ENCODE measurements at regions not wholly inside any gene's neighbourhood (a gene's known extent, or its start where the extent isn't known, plus 50 kb on each side); places are given as distances from the start of the nearest gene placed in this dataset.

DNA sequence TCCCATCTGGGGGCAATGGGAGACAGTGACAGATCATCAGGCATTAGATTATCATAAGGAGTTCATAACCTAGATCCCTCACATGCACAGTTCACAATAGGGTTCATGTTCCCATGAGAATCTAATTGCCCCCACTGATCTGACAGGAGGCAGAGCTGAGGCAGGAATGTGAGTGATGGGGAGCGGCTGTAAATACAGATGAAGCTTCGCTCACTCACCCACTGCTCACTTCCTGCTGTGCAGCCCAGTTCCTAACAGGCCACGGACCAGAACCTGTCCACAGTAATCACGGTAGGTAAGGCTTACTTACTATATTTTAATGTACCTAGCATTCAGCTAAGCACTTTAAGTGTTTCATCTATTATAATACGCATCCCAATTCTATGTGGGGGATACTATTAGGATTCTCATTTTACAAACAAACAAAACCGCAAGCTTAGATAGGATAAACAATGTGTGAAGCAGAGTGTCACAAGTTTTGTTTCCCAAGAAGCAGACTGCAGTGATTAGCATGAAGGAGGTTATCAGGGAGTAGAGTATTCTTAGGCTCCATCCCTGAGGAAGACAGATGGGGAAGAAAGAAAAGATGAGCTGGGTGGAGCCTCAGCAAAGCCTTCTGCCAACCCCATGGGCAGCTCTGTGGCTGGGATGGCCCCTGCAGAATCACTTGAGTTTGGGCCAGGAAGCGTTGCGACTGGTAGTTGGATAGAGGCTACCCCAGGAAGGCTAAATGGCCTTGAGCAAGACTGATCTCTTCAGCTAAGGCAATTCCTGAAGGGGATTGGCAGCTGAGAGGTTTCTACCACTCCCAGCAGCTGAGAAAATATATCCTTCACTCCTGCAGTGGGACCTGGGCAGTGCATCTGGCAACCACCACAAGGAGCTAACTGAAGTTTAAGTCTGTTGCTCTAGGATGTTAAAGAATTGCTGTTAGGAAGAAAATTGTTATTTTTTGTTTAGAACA lies 133.1 kb downstream of the MREG start:
- Histone ChIP-seq H3K36me3 (ENCODE audit: control insufficient read depth, insufficient read depth, low read length) (no peaks in the 10 kb centered on the region), H3K27ac (ENCODE audit: low read depth, low read length) (no peak overlapping the region), H3K4me3 (ENCODE audit: low read depth, low read length) (no peak overlapping the region), H3K4me1 (ENCODE audit: control insufficient read depth, insufficient read depth, low read length) (peaks cover 13% of the 10 kb centered on the region; the same call in 1 of the 2 replicates), H3K9ac (ENCODE audit: low read length) (no peak overlapping the region), H3K27me3 (ENCODE audit: control insufficient read depth, insufficient read depth, low read length) (no peaks in the 10 kb centered on the region), H3K9me3 (ENCODE audit: control insufficient read depth, insufficient read depth, low read depth, low read length) (peaks cover 23% of the 10 kb centered on the region; the same call in 1 of the 2 replicates)

GRCh38 chr2:215879331-215879730 lies 134.0 kb downstream of the MREG start:
- no peaks in the 10 kb centered on the region for H3K36me3 ChIP-seq (ENCODE audit: control insufficient read depth, insufficient read depth, low read length)
- H3K4me3 ChIP-seq (ENCODE audit: low read depth, low read length) = no peak overlapping the region
- no peak overlapping the region for H3K27ac ChIP-seq (ENCODE audit: low read depth, low read length)
- H3K9ac ChIP-seq (ENCODE audit: low read length) = no peak overlapping the region
- H3K4me1 ChIP-seq (ENCODE audit: control insufficient read depth, insufficient read depth, low read length) = peaks cover 13% of the 10 kb centered on the region; the same call in 1 of the 2 replicates
- no peaks in the 10 kb centered on the region for H3K27me3 ChIP-seq (ENCODE audit: control insufficient read depth, insufficient read depth, low read length)
- H3K9me3 ChIP-seq (ENCODE audit: control insufficient read depth, insufficient read depth, low read depth, low read length) = peaks cover 23% of the 10 kb centered on the region; the same call in 1 of the 2 replicates

DNA sequence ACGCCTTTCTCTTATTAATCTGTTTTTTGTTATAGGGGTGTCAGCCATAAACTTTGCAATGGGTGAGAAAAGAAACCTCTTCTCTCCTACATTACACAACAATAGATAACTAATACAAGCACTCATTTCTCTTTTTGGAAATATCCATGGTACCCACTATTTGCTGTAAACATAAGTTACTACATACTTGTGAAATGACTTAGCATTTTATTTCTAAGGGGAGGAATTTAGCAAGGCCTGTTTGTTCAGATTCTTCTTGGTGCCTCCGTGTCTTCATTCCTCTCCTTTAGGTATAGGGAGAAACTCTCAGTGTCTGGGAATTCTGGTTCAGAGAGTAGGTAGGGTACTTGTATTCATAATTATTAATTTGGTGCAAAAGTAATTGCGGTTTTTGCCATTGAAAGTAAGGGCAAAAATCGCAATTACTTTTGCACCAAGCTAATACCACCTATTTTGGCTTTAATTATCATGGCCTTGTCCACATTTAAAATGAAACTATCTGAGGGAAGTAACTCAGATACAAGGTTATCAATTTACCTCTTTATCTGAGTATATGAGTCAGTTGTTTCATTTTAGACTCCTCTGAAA lies 134.8 kb downstream of the MREG start:
- Histone ChIP-seq H3K27ac (ENCODE audit: low read depth, low read length) (no peak overlapping the region), H3K9me3 (ENCODE audit: control insufficient read depth, insufficient read depth, low read depth, low read length) (peaks cover 23% of the 10 kb centered on the region; the same call in 1 of the 2 replicates), H3K9ac (ENCODE audit: low read length) (no peak overlapping the region), H3K36me3 (ENCODE audit: control insufficient read depth, insufficient read depth, low read length) (no peaks in the 10 kb centered on the region), H3K27me3 (ENCODE audit: control insufficient read depth, insufficient read depth, low read length) (no peaks in the 10 kb centered on the region), H3K4me3 (ENCODE audit: low read depth, low read length) (no peak overlapping the region), H3K4me1 (ENCODE audit: control insufficient read depth, insufficient read depth, low read length) (peaks cover 13% of the 10 kb centered on the region; the same call in 1 of the 2 replicates)

GRCh38 chr2:215876937-215877238 lies 136.5 kb downstream of the MREG start:
- Histone ChIP-seq H3K4me1 (ENCODE audit: control insufficient read depth, insufficient read depth, low read length) (peaks cover 13% of the 10 kb centered on the region; the same call in 1 of the 2 replicates), H3K27ac (ENCODE audit: low read depth, low read length) (no peak overlapping the region), H3K27me3 (ENCODE audit: control insufficient read depth, insufficient read depth, low read length) (no peaks in the 10 kb centered on the region), H3K36me3 (ENCODE audit: control insufficient read depth, insufficient read depth, low read length) (no peaks in the 10 kb centered on the region), H3K9me3 (ENCODE audit: control insufficient read depth, insufficient read depth, low read depth, low read length) (peaks cover 19% of the 10 kb centered on the region; the same call in 1 of the 2 replicates), H3K9ac (ENCODE audit: low read length) (no peak overlapping the region), H3K4me3 (ENCODE audit: low read depth, low read length) (no peak overlapping the region)

GRCh38 chr2:215876139-215876936 lies 137.0 kb downstream of the MREG start:
- Histone ChIP-seq H3K9ac (ENCODE audit: low read length) (no peak overlapping the region), H3K27ac (ENCODE audit: low read depth, low read length) (no peak overlapping the region), H3K9me3 (ENCODE audit: control insufficient read depth, insufficient read depth, low read depth, low read length) (peaks cover 19% of the 10 kb centered on the region; the same call in 1 of the 2 replicates), H3K27me3 (ENCODE audit: control insufficient read depth, insufficient read depth, low read length) (no peaks in the 10 kb centered on the region), H3K4me1 (ENCODE audit: control insufficient read depth, insufficient read depth, low read length) (peaks cover 12% of the 10 kb centered on the region; the same call in 1 of the 2 replicates), H3K4me3 (ENCODE audit: low read depth, low read length) (no peak overlapping the region), H3K36me3 (ENCODE audit: control insufficient read depth, insufficient read depth, low read length) (no peaks in the 10 kb centered on the region)

DNA sequence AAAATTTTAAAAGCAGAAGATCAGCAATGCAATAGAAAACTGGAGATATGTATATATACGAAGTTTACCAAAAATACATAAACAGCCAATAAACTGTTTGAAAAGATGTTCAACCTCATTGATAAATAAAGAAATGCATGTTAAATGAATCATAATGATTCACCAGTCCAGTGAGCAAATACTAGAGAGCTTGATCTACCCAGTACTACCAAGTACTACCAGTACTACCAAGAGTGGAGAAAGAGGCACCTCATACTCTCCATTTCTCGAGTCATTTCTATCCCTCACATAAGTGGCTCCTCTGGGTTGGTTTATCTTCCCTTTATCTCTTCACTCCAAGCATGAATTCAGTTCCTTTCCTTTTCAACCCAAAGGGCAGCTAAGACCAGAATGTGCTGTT lies 138.9 kb downstream of the MREG start:
- Histone ChIP-seq H3K9ac (ENCODE audit: low read length) (no peak overlapping the region), H3K9me3 (ENCODE audit: control insufficient read depth, insufficient read depth, low read depth, low read length) (peaks cover 17% of the 10 kb centered on the region; the same call in 1 of the 2 replicates), H3K27me3 (ENCODE audit: control insufficient read depth, insufficient read depth, low read length) (no peaks in the 10 kb centered on the region), H3K4me3 (ENCODE audit: low read depth, low read length) (no peak overlapping the region), H3K36me3 (ENCODE audit: control insufficient read depth, insufficient read depth, low read length) (no peaks in the 10 kb centered on the region), H3K4me1 (ENCODE audit: control insufficient read depth, insufficient read depth, low read length) (no peaks in the 10 kb centered on the region), H3K27ac (ENCODE audit: low read depth, low read length) (no peak overlapping the region)

DNA sequence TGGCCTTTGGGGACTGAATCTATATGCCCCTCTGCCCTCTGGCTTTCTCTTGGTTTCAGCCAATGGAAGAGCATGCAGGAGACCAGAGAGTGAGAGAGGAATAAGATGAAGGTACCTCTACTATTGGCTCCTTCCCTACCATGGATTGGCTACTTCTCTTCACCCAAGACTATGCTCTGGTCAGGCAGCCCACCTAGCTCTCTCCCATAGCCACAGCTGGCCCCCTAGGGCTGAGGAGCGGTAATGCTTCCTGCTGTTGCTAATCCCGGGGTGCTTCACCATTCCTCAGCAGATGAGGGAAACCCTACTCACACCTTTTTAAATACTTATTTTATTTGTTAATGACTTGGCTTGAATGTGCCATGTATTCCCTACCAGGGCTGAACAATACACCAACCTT lies 142.4 kb downstream of the MREG start:
- Histone ChIP-seq H3K27ac (ENCODE audit: low read depth, low read length) (no peak overlapping the region), H3K9ac (ENCODE audit: low read length) (no peak overlapping the region), H3K9me3 (ENCODE audit: control insufficient read depth, insufficient read depth, low read depth, low read length) (no peaks in the 10 kb centered on the region), H3K27me3 (ENCODE audit: control insufficient read depth, insufficient read depth, low read length) (no peaks in the 10 kb centered on the region), H3K4me3 (ENCODE audit: low read depth, low read length) (no peak overlapping the region), H3K4me1 (ENCODE audit: control insufficient read depth, insufficient read depth, low read length) (no peaks in the 10 kb centered on the region; the same call in 1 of the 2 replicates), H3K36me3 (ENCODE audit: control insufficient read depth, insufficient read depth, low read length) (no peaks in the 10 kb centered on the region)

GRCh38 chr2:215870088-215870490 lies 143.3 kb downstream of the MREG start:
- H3K4me1 ChIP-seq (ENCODE audit: control insufficient read depth, insufficient read depth, low read length) = no peaks in the 10 kb centered on the region; the same call in 1 of the 2 replicates
- H3K9ac ChIP-seq (ENCODE audit: low read length) = no peak overlapping the region
- no peak overlapping the region for H3K4me3 ChIP-seq (ENCODE audit: low read depth, low read length)
- no peak overlapping the region for H3K27ac ChIP-seq (ENCODE audit: low read depth, low read length)
- H3K9me3 ChIP-seq (ENCODE audit: control insufficient read depth, insufficient read depth, low read depth, low read length) = no peaks in the 10 kb centered on the region
- H3K36me3 ChIP-seq (ENCODE audit: control insufficient read depth, insufficient read depth, low read length) = no peaks in the 10 kb centered on the region
- no peaks in the 10 kb centered on the region for H3K27me3 ChIP-seq (ENCODE audit: control insufficient read depth, insufficient read depth, low read length)

DNA sequence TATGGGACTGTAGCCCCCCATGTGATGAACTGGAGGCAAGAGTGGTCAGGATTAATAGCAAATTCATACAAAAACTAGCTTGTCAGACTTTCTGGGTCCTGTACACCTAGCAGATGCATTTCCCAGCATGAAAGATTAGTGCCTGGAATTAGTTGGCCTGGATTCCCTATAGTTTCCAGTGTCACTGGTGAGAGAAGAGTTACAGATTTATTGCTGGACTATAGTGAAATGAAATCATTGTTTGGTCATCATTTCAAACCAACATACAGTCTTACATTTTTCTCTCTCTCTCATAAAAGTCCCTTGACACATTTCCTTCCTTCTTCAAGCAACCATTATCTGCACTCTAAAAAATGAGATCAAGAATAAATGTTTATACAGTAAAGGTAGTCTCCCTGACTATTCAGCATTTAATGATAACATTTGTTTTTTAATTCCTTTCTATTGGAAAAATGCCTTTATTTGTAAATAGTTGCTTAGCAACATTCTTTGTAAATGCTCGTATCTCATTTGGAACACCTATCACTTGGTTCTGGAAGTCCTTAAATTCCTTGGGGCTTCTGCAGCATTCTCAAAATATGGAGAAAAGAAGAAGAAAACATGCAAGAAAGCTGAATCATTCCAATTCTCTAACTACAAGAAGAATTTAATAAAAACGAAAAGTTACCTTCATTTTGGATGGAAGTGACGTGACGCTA lies 144.4 kb downstream of the MREG start:
- Histone ChIP-seq H3K27me3 (ENCODE audit: control insufficient read depth, insufficient read depth, low read length) (no peaks in the 10 kb centered on the region), H3K4me1 (ENCODE audit: control insufficient read depth, insufficient read depth, low read length) (no peaks in the 10 kb centered on the region; the same call in 1 of the 2 replicates), H3K9me3 (ENCODE audit: control insufficient read depth, insufficient read depth, low read depth, low read length) (no peaks in the 10 kb centered on the region), H3K27ac (ENCODE audit: low read depth, low read length) (no peak overlapping the region), H3K9ac (ENCODE audit: low read length) (no peak overlapping the region), H3K4me3 (ENCODE audit: low read depth, low read length) (no peak overlapping the region), H3K36me3 (ENCODE audit: control insufficient read depth, insufficient read depth, low read length) (no peaks in the 10 kb centered on the region)

GRCh38 chr2:215866606-215867005 lies 146.7 kb downstream of the MREG start:
- H3K9me3 ChIP-seq (ENCODE audit: control insufficient read depth, insufficient read depth, low read depth, low read length) = no peaks in the 10 kb centered on the region
- no peak overlapping the region for H3K4me3 ChIP-seq (ENCODE audit: low read depth, low read length)
- H3K4me1 ChIP-seq (ENCODE audit: control insufficient read depth, insufficient read depth, low read length) = no peaks in the 10 kb centered on the region; the same call in 1 of the 2 replicates
- H3K36me3 ChIP-seq (ENCODE audit: control insufficient read depth, insufficient read depth, low read length) = no peaks in the 10 kb centered on the region
- H3K27ac ChIP-seq (ENCODE audit: low read depth, low read length) = no peak overlapping the region
- H3K9ac ChIP-seq (ENCODE audit: low read length) = no peak overlapping the region
- no peaks in the 10 kb centered on the region for H3K27me3 ChIP-seq (ENCODE audit: control insufficient read depth, insufficient read depth, low read length)

Measured in HUES6 (cell line).